Activated CD4-positive, alpha-beta T cell treated with anti-CD3 and anti-CD28 coated beads, Interleukin-2, amount 50 U/mL, for 16 hours (primary cell): ENCODE measurements at regions not wholly inside any gene's neighbourhood (a gene's known extent, or its start where the extent isn't known, plus 50 kb on each side); places are given as distances from the start of the nearest gene placed in this dataset.

Experiments
- DNase-seq: peaks from one replicate; pipeline ENCODE4 v3.0.0-alpha.2; 2020

GRCh38 chr6:21970569-21971300 lies 326.1 kb downstream of the PRL start:
- no peak for DNase-seq

- DNase-seq = no peak
These were observed 325.3 kb downstream of the PRL start for GRCh38 chr6:21971541-21971940.

DNA sequence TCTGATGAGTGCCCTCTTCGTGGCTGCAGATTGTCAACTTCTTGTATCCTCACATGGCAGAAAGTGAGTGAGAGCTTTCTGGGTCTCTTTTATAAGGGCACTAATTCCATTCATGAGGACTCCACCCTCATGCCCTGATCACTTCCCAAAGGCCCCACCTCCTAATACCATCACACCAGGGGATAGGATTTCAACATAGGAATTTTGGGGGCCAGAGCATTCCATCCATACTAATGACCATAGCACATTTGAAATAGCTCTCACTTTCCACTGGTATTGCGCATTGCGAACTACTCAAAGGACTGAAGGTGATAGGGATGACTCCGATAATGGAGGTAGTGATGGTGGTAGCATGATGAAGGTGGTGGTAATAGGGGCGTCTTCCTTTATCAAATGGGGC lies 324.3 kb downstream of the PRL start:
- no peak for DNase-seq

- no peak for DNase-seq
These were observed 319.5 kb downstream of the PRL start for GRCh38 chr6:21977346-21977745.

GRCh38 chr6:21981235-21981833 lies 315.5 kb downstream of the PRL start:
- DNase-seq = no peak

- DNase-seq = no peak
These were observed 312.7 kb downstream of the PRL start for GRCh38 chr6:21984135-21984534.

DNA sequence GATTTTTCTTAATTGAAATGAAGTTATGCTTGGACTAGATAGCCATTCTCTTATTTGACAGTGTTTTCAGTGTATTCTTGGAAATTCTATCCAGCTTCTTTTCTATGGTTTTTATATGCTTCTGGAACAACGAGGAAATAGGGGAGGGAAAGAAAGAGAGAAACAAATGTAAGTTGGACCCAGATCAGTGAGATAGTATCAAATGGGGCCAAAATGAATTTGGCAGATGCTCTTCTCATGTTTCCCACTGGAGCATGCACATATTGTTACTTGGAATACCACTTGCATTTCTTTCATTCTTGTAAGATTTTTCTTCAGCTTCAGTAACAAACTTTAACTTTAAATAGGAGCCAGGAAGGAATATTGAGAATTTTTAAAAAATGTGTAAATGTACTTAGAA lies 312.3 kb downstream of the PRL start:
- DNase-seq = no peak

GRCh38 chr6:21985904-21986303 lies 310.9 kb downstream of the PRL start:
- no peak for DNase-seq

DNA sequence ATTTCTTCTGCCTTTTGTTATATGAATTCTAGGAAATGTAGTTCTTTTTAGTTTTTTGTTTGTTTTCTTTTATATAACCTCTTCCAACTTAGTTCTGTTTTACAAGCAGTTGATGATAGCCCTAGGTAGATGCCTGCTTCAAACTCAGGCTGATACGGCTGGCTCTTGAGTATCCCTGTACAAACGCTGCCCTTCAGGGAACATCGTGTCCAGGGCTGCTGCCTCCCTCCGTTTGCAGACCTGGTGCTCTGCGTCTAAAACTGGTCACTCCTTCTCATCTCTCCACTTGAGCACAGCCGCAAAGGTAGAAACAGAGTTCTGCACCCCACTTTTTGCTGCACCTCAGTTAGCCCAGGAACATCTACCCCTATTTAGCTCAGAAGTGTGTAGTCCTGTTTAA lies 310.1 kb downstream of the PRL start:
- DNase-seq = no peak

- DNase-seq = peak; percentile 4
These were observed 309.3 kb downstream of the PRL start for GRCh38 chr6:21987501-21987957.

GRCh38 chr6:21990577-21990976 lies 306.3 kb downstream of the PRL start:
- DNase-seq = no peak

DNA sequence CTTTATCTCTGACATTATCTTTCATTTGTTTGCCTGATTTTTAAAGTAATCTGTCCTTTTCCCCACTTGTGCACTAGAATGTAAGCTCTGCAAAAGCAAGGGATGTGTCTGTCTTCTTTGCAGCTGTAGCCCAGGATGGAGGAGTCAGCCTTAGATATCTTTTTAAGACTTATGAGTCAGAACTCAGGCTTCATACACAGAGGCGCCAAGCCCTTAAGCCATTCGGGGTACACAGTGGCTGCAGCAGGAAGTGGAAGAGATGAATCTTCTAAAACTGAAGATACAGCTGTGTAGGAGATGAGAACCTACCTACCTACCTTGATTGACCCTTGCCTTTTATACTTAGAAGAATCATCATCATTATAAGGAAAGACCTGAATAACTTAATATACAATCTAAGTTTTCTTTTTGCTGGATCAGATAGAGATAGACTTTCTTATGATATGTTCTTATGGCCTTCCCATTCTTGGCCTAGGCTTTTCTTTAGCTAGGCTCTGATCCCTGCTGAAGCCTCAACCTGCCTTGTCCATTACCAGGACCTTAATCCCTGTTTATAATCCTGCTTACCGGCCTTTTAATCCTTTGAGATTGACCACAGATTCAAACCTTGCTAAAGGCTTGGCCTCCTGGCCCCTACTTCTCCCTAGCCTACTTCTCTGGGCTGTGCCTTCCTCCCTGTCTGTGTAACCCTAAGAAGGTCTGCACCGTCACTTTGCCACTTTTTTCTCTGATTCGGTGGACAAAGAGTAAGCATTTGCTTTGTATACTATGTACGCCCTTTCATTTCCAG lies 304.5 kb downstream of the PRL start:
- peak; percentile 13 for DNase-seq

DNA sequence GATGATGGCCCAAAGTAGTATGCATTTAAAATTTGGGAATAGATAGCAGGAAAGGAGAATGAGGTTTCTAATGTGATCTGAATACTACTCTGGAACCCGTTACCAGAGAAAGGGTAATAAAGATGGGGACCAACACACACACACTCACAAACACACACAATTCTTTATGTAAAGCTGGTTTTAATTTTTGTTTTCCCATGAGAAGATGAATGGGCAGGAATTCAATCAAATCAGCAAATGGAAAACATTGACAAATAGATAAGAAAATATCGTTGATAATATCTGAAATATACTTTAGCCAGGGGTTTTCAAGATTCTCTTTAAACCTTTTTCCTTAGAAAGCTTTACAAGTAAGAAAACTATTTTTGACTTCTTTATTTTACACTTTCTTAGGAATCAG lies 303.0 kb downstream of the PRL start:
- DNase-seq = no peak

- no peak for DNase-seq
These were observed 302.0 kb downstream of the PRL start for GRCh38 chr6:21994821-21995220.

DNA sequence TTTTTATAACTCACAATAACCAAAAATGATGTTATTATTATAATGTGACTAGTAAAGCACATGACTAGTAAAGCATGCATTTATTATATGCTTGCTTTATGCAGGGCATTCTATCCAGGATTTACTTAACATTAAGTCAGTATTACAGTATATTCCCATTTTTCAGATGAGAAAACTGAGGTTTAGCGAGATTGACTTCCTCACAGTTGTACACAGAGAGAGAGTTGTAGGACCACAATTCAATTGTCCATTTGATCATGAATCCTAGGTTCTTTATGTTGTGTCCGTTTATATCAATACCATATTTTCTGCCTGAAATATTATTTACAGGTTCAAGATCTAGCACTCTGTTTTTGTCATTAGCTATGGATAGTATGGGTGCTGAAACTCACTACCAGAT lies 301.5 kb downstream of the PRL start:
- DNase-seq = no peak

GRCh38 chr6:21996425-21997118 lies 300.3 kb downstream of the PRL start:
- DNase-seq = no peak

DNA sequence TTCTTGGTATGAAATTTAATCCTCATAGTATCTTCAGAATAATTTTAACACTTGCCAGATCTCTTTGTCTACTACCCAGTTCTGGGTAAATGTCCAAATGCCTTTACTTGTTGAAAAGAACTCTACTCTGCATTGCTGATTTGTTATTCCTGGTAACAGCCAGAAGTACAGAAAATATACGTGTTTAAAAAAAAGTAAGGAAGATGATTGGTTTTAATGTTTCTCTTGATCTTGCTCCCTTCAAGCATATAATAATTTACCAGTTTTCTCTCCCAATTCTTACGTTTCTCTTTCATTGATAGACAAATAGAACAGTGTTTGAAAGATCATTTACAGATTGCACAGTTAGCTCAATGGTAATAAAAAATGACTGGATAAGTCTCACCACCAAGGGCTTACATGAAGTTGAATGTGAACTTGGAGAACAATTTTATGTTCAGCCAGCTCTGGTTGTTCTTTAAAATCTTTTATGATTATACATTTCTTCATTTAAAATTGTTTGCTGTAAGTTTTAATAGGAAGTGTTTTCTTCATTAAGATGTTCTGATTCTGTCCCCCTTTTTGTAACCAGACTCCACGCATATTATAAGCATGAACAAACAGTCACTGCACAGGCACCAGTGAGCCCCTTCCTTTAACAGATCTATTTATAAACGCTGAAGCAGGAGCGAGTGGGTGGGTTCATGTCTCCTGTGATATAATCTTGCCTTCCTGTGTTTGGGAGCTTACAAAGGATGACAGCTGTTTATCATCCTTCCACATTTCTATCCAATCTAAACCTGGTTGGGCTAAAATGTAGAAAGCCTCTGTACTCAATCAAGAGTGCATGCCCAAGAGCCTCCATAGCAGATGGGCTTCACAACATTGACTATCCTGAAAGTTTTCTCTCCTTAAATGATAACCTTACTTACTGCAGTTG lies 299.5 kb downstream of the PRL start:
- no peak for DNase-seq

GRCh38 chr6:21998582-21998981 lies 298.3 kb downstream of the PRL start:
- no peak for DNase-seq

GRCh38 chr6:21999012-21999528 lies 297.8 kb downstream of the PRL start:
- DNase-seq = no peak

GRCh38 chr6:21999741-22000140 lies 297.1 kb downstream of the PRL start:
- no peak for DNase-seq

DNA sequence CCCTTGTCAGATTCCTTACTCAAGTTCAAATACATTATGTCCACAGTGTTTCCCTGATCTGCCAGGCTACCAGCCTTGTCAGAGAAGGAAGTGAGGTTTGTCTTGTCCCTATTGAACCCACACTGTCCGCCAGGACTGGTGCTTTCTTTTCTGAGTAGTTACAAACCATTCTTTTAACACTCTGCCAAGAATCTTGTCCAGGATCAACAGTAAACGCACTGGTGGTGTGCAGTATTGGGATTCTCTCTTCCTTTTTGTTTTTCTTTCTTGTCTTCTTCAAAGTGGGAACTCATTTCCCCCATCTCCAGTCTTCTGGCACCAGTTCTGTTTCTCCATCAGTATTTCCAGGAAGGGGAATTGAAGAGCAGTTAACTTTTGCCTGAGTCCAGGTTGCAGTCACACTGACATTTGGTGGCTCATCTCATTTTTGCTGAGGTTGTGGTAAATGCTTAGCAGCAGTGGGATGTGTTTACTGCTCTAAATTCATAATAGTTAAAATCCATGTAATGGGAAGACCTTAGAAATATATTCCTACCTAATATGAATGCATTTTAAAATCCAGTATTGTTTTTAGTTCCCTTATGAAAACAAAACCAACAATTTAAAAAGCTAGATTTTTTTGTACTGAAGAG lies 295.3 kb downstream of the PRL start:
- no peak for DNase-seq

- no peak for DNase-seq
These were observed 293.5 kb downstream of the PRL start for GRCh38 chr6:22003287-22003686.
